ENCODE measurements at regions not wholly inside any gene's neighbourhood (a gene's known extent, or its start where the extent isn't known, plus 50 kb on each side); places are given as distances from the start of the nearest gene placed in this dataset.

- Histone ChIP-seq H3K36me3 (no peaks in the 10 kb centered on the region), H3K27me3 (no peaks in the 10 kb centered on the region), H3K9me3 (no peaks in the 10 kb centered on the region), H3K4me3 (no peak overlapping the region), H3K27ac (no peak overlapping the region), H3K4me1 (no peaks in the 10 kb centered on the region)
- DNase-seq (no peak), ATAC-seq (no peak)
- TF ChIP-seq CTCF (IDR thresholded peaks at IDR 0.05) = no peak
- intact Hi-C loops (cut with DNase I) = no loop called here
These were observed 156.7 kb downstream of the SLC4A3 start for GRCh38 chr2:219784178-219784577.

- Histone ChIP-seq H3K9me3 (no peaks in the 10 kb centered on the region), H3K36me3 (no peaks in the 10 kb centered on the region), H3K27ac (no peak overlapping the region), H3K4me3 (no peak overlapping the region), H3K27me3 (no peaks in the 10 kb centered on the region), H3K4me1 (no peaks in the 10 kb centered on the region)
- DNase-seq (no peak), ATAC-seq (no peak)
- TF ChIP-seq CTCF (IDR thresholded peaks at IDR 0.05) = no peak
- intact Hi-C loops (cut with DNase I) = no loop called here
These were observed 162.0 kb downstream of the SLC4A3 start for GRCh38 chr2:219789476-219789875.

GRCh38 chr2:219792446-219792845, 165.0 kb downstream of the SLC4A3 start:
- no peak overlapping the region for H3K4me3 ChIP-seq
- no peak for DNase-seq
- H3K4me1 ChIP-seq = no peaks in the 10 kb centered on the region
- H3K9me3 ChIP-seq = no peaks in the 10 kb centered on the region
- H3K36me3 ChIP-seq = no peaks in the 10 kb centered on the region
- no peak for TF ChIP-seq CTCF (IDR thresholded peaks at IDR 0.05)
- no peaks in the 10 kb centered on the region for H3K27me3 ChIP-seq
- H3K27ac ChIP-seq = no peak overlapping the region
- intact Hi-C loops (cut with DNase I) = no loop called here
- no peak for ATAC-seq

GRCh38 chr2:219798430-219798829, 171.0 kb downstream of the SLC4A3 start:
- Histone ChIP-seq H3K9me3 (no peaks in the 10 kb centered on the region), H3K27me3 (no peaks in the 10 kb centered on the region), H3K4me1 (no peaks in the 10 kb centered on the region), H3K4me3 (no peak overlapping the region), H3K27ac (no peak overlapping the region), H3K36me3 (no peaks in the 10 kb centered on the region)
- DNase-seq (no peak), ATAC-seq (no peak)
- no peak for TF ChIP-seq CTCF (IDR thresholded peaks at IDR 0.05)
- intact Hi-C loops (cut with DNase I) = no loop called here

- Histone ChIP-seq H3K27ac (no peak overlapping the region), H3K9me3 (no peaks in the 10 kb centered on the region), H3K4me1 (no peaks in the 10 kb centered on the region), H3K36me3 (no peaks in the 10 kb centered on the region), H3K4me3 (no peak overlapping the region), H3K27me3 (no peaks in the 10 kb centered on the region)
- TF ChIP-seq CTCF (IDR thresholded peaks at IDR 0.05) = no peak
- ATAC-seq (no peak), DNase-seq (no peak)
- intact Hi-C loops (cut with DNase I) = no loop called here
These were observed 175.9 kb downstream of the SLC4A3 start for GRCh38 chr2:219803294-219803693.

GRCh38 chr2:219810895-219811294, 183.5 kb downstream of the SLC4A3 start:
- Histone ChIP-seq H3K36me3 (no peaks in the 10 kb centered on the region), H3K27me3 (no peaks in the 10 kb centered on the region), H3K4me3 (no peak overlapping the region), H3K4me1 (no peaks in the 10 kb centered on the region), H3K27ac (no peak overlapping the region), H3K9me3 (peaks cover 6% of the 10 kb centered on the region)
- DNase-seq (no peak), ATAC-seq (no peak)
- intact Hi-C loops (cut with DNase I) = no loop called here
- no peak for TF ChIP-seq CTCF (IDR thresholded peaks at IDR 0.05)

All from upper lobe of right lung (tissue), 1 donor.